GM23338 (cell line): ENCODE measurements at regions not wholly inside any gene's neighbourhood (a gene's known extent, or its start where the extent isn't known, plus 50 kb on each side); places are given as distances from the start of the nearest gene placed in this dataset.

ENCODE experiments used
- CREB1 ChIP-seq: fragments of 250-450 bp; sonication (Bioruptor Pico); IDR thresholded peaks from 2 replicates; pipeline ENCODE4 v1.5.0; 2020; ENCODE audit warnings: low read depth, mild to moderate bottlenecking, moderate library complexity
- EZH2 ChIP-seq: fragments of 200-600 bp; sonication (generic); IDR thresholded peaks from one replicate; pipeline ENCODE4 v1.8.0; 2017; ENCODE audit warnings: antibody characterized with exemption, mild to moderate bottlenecking, low read depth; ENCODE audit not compliant: unreplicated experiment
- EZH2phosphoT487 ChIP-seq: fragments of 200-600 bp; sonication (generic); IDR thresholded peaks from one replicate; pipeline ENCODE4 v1.8.1; 2018; ENCODE audit warnings: antibody characterized with exemption; ENCODE audit not compliant: unreplicated experiment
- JUNB ChIP-seq: IDR thresholded peaks from one replicate; pipeline ENCODE4 v1.6.1; 2016; ENCODE audit warnings: antibody characterized with exemption; ENCODE audit not compliant: unreplicated experiment
- POLR2AphosphoS5 ChIP-seq: IDR thresholded peaks from 2 replicates; pipeline ENCODE4 v1.6.1; 2016; ENCODE audit warnings: antibody characterized with exemption, low read depth
- STAT1 ChIP-seq: IDR thresholded peaks from one replicate; pipeline ENCODE4 v1.6.1; 2016; ENCODE audit warnings: antibody characterized with exemption; ENCODE audit not compliant: unreplicated experiment
- ZNF114 ChIP-seq: fragments of 250-450 bp; sonication (Bioruptor Pico); IDR thresholded peaks from 2 replicates; pipeline ENCODE4 v1.5.0; 2020; ENCODE audit warnings: mild to moderate bottlenecking, moderate library complexity
- ZNF331 ChIP-seq: fragments of 250-450 bp; sonication (Bioruptor Pico); IDR thresholded peaks from 2 replicates; pipeline ENCODE4 v1.5.0; 2020; ENCODE audit warnings: low read depth, mild to moderate bottlenecking, moderate library complexity
- ZNF462 ChIP-seq: fragments of 250-450 bp; sonication (Bioruptor Pico); IDR thresholded peaks from 2 replicates; pipeline ENCODE4 v1.5.0; 2020; ENCODE audit warnings: mild to moderate bottlenecking, moderate library complexity
- TF ChIP-seq, protein P1 (sequence below): IDR thresholded peaks from one replicate; pipeline ENCODE4 v1.6.1; 2018; ENCODE audit warnings: antibody characterized with exemption; ENCODE audit not compliant: unreplicated experiment

DNA sequence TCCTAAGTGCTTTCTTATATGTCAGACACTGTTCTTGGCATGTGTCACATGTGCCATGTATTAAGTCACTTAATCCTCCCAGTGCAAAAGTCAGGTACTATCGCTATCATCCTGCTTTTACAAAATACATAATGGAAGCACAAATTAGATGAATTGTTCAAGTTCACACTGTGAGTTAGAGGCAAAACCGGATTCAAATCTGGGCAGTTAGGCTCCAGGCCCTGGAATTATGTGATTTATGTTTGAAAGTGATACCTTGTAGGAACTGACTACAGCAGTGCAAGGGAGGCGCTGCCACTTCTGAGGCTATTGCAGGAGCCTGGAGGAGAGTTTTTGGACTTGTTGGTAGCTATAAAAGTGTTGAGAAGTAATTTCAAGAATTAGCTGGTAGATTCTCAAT lies 358.3 kb downstream of the HLX start (continued):
- TF ChIP-seq ZNF462 (CRISPR knock-in tag) (no peak), JUNB (no peak), EZH2phosphoT487 (no peak), ZNF331 (CRISPR knock-in tag) (no peak), POLR2AphosphoS5 (no peak), STAT1 (no peak), ZNF114 (CRISPR knock-in tag) (no peak), EZH2 (no peak), CREB1 (CRISPR knock-in tag) (no peak)
- TF ChIP-seq, protein P1, sequence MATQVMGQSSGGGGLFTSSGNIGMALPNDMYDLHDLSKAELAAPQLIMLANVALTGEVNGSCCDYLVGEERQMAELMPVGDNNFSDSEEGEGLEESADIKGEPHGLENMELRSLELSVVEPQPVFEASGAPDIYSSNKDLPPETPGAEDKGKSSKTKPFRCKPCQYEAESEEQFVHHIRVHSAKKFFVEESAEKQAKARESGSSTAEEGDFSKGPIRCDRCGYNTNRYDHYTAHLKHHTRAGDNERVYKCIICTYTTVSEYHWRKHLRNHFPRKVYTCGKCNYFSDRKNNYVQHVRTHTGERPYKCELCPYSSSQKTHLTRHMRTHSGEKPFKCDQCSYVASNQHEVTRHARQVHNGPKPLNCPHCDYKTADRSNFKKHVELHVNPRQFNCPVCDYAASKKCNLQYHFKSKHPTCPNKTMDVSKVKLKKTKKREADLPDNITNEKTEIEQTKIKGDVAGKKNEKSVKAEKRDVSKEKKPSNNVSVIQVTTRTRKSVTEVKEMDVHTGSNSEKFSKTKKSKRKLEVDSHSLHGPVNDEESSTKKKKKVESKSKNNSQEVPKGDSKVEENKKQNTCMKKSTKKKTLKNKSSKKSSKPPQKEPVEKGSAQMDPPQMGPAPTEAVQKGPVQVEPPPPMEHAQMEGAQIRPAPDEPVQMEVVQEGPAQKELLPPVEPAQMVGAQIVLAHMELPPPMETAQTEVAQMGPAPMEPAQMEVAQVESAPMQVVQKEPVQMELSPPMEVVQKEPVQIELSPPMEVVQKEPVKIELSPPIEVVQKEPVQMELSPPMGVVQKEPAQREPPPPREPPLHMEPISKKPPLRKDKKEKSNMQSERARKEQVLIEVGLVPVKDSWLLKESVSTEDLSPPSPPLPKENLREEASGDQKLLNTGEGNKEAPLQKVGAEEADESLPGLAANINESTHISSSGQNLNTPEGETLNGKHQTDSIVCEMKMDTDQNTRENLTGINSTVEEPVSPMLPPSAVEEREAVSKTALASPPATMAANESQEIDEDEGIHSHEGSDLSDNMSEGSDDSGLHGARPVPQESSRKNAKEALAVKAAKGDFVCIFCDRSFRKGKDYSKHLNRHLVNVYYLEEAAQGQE, result no peak
